PC-9 (cell line): ENCODE measurements at regions not wholly inside any gene's neighbourhood (a gene's known extent, or its start where the extent isn't known, plus 50 kb on each side); places are given as distances from the start of the nearest gene placed in this dataset.

Experiments used
- BruUV-seq: library from RNA; stranded (reverse); fragments of 400-500 nt; replicated peaks from 2 replicates; lab custom pipeline; 2021; lab: Mats Ljungman, UMichigan
- CTCF ChIA-PET: fragments of 300-600 bp; sonication (Branson Sonifier 250); formaldehyde crosslinking; loops from one replicate; lab custom pipeline; 2022; ENCODE audit warnings: antibody characterized with exemption; lab: Charles Lee
- POLR2A ChIA-PET: fragments of 300-600 bp; sonication (Branson Sonifier 250); formaldehyde crosslinking; loops from one replicate; lab custom pipeline; 2022; ENCODE audit warnings: antibody characterized with exemption; ENCODE audit not compliant: unreplicated experiment; lab: Charles Lee
- DNase-seq, 2 experiments: peaks; one replicate each; pipeline versions ENCODE4 v3.0.0 to v3.0.0-alpha.2; 2015 to 2022; ENCODE audit warnings: mixed read lengths in 1 of 2
- H2AFZ ChIP-seq: fragments of 200-600 bp; sonication (generic); 2 replicates; pipeline ENCODE4 v1.8.1; 2017; ENCODE audit warnings: antibody characterized with exemption
- H3F3A ChIP-seq: fragments of 200-600 bp; sonication (generic); 2 replicates; pipeline ENCODE4 v1.8.1; 2017; ENCODE audit warnings: antibody characterized with exemption, mild to moderate bottlenecking, low read depth; ENCODE audit not compliant: insufficient read depth
- H3K27ac ChIP-seq: fragments of 200-600 bp; sonication (generic); 2 replicates; pipeline ENCODE4 v1.6.1; 2016; ENCODE audit warnings: mixed run types
- H3K27me3 ChIP-seq: fragments of 200-600 bp; sonication (generic); 2 replicates; pipeline ENCODE4 v1.6.1; 2016; ENCODE audit warnings: low read depth, mixed run types; ENCODE audit not compliant: insufficient read depth
- H3K36me3 ChIP-seq: fragments of 200-600 bp; sonication (generic); 2 replicates; pipeline ENCODE4 v1.6.1; 2016; ENCODE audit warnings: low read depth, mixed run types
- H3K4me1 ChIP-seq: fragments of 200-600 bp; sonication (generic); replicated peaks from 2 replicates; pipeline ENCODE4 v1.6.1; 2016; ENCODE audit warnings: mixed run types; ENCODE audit not compliant: insufficient read depth
- H3K4me2 ChIP-seq: fragments of 200-600 bp; sonication (generic); 2 replicates; pipeline ENCODE4 v1.6.1; 2017; ENCODE audit warnings: mixed run types
- H3K4me3 ChIP-seq: fragments of 200-600 bp; sonication (generic); 2 replicates; pipeline ENCODE4 v1.6.1; 2016; ENCODE audit warnings: mixed run types
- H3K79me2 ChIP-seq: fragments of 200-600 bp; sonication (generic); 2 replicates; pipeline ENCODE4 v1.6.1; 2017; ENCODE audit warnings: low read depth, mixed run types
- H3K9me2 ChIP-seq: fragments of 200-600 bp; sonication (generic); 2 replicates; pipeline ENCODE4 v1.8.1; 2017; ENCODE audit warnings: mild to moderate bottlenecking; ENCODE audit not compliant: insufficient read depth
- H3K9me3 ChIP-seq: fragments of 200-600 bp; sonication (generic); 2 replicates; pipeline ENCODE4 v1.8.1; 2016; ENCODE audit warnings: low read depth; ENCODE audit not compliant: insufficient read depth
- H4K20me1 ChIP-seq: fragments of 200-600 bp; sonication (generic); 2 replicates; pipeline ENCODE4 v1.8.1; 2017; ENCODE audit not compliant: insufficient read depth
- EZH2 ChIP-seq: fragments of 200-600 bp; sonication (generic); IDR thresholded peaks from 2 replicates; pipeline ENCODE4 v1.8.0; 2017; ENCODE audit warnings: antibody characterized with exemption, low read depth
- intact Hi-C: fragments of 100-400 bp; cut with micrococcal nuclease; formaldehyde crosslinking; loops from one replicate; pipeline ENCODE4 v1.10.0; 2022; ENCODE audit not compliant: unreplicated experiment
- TF ChIP-seq, protein P1 (sequence below): fragments of 200-600 bp; sonication (generic); conservative IDR thresholded peaks from 2 replicates; pipeline ENCODE4 v1.6.1; 2017; ENCODE audit warnings: mixed run types, antibody characterized with exemption, mild to moderate bottlenecking, moderate library complexity

DNA sequence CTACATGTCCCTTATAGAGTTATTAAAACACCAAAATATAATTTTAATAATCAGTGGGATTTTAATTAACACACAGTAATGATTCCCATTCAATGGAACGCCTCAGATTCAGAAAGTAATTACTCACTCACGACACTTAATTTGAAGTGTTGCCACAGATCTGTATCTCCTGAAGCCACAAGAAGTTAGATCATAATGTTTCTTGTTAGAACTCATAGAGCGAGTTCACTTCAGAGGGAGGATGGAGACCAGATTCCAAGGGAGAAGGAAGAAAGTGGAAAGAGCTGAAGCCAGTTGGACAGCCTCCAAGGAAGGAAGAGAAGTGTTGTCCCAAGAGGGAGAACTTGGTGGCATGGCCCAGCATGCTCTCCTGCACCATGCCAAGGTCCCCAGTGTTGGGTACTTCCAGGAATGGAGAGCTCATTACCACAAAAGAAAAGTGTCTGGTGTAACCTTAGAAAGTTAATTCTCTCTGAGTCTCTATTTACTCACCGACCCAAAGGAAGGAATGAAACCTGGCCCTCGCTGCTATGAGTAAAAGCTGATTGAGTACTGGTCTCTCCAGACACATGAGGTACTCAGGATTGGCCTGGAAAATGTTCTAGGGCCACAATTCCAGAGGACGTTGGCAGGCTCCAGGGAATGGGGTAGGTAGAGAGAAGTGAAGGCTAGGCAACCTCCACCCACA, 305.4 kb downstream of the BCL11B start:
- Histone ChIP-seq H3K9me2 (no peaks in the 10 kb centered on the region), H3K4me3 (no peak overlapping the region), H2AFZ (no peak overlapping the region), H3K36me3 (no peaks in the 10 kb centered on the region), H3K4me1 (no peaks in the 10 kb centered on the region), H3K9me3 (no peaks in the 10 kb centered on the region), H3K4me2 (no peak overlapping the region), H4K20me1 (no peaks in the 10 kb centered on the region), H3K79me2 (no peaks in the 10 kb centered on the region), H3K27ac (no peak overlapping the region), H3K27me3 (no peaks in the 10 kb centered on the region), H3F3A (no peaks in the 10 kb centered on the region)
- BruUV-seq = no TSS peak
- POLR2A ChIA-PET = no interaction called here
- DNase-seq = no peak
- CTCF ChIA-PET = no interaction called here
- intact Hi-C loops = no loop called here
- TF ChIP-seq EZH2 = no peak
- TF ChIP-seq, protein P1, sequence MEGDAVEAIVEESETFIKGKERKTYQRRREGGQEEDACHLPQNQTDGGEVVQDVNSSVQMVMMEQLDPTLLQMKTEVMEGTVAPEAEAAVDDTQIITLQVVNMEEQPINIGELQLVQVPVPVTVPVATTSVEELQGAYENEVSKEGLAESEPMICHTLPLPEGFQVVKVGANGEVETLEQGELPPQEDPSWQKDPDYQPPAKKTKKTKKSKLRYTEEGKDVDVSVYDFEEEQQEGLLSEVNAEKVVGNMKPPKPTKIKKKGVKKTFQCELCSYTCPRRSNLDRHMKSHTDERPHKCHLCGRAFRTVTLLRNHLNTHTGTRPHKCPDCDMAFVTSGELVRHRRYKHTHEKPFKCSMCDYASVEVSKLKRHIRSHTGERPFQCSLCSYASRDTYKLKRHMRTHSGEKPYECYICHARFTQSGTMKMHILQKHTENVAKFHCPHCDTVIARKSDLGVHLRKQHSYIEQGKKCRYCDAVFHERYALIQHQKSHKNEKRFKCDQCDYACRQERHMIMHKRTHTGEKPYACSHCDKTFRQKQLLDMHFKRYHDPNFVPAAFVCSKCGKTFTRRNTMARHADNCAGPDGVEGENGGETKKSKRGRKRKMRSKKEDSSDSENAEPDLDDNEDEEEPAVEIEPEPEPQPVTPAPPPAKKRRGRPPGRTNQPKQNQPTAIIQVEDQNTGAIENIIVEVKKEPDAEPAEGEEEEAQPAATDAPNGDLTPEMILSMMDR = no peak

DNA sequence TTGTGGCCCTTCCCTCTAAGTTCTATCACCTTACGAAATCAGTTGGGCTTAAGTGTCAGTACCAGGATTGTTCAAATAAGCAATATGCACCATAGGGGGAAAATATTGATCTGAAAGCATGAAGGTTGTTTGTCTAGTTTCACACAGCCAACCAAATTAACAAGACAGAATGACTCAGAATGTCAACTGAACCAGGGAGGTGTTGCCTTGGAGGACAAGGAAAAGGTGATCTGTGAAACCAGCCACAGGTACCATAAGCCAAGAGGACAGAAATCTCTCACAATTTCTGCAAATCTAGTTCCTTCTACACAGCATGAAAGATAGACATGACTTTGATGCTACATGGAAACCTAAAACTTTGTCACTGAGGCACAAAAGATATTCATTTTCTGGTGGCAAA, 297.9 kb downstream of the BCL11B start:
- BruUV-seq = no TSS peak
- Histone ChIP-seq H3K9me2 (no peaks in the 10 kb centered on the region), H3K79me2 (no peaks in the 10 kb centered on the region), H3K4me1 (no peaks in the 10 kb centered on the region), H3K27ac (no peak overlapping the region), H3F3A (no peaks in the 10 kb centered on the region), H4K20me1 (no peaks in the 10 kb centered on the region), H3K9me3 (no peaks in the 10 kb centered on the region), H2AFZ (no peak overlapping the region), H3K36me3 (no peaks in the 10 kb centered on the region), H3K4me3 (no peak overlapping the region), H3K4me2 (no peak overlapping the region), H3K27me3 (no peaks in the 10 kb centered on the region)
- no peak for DNase-seq
- POLR2A ChIA-PET = no interaction called here
- intact Hi-C loops = no loop called here
- CTCF ChIA-PET = no interaction called here
- TF ChIP-seq, protein P1 = no peak
- TF ChIP-seq EZH2 = no peak

DNA sequence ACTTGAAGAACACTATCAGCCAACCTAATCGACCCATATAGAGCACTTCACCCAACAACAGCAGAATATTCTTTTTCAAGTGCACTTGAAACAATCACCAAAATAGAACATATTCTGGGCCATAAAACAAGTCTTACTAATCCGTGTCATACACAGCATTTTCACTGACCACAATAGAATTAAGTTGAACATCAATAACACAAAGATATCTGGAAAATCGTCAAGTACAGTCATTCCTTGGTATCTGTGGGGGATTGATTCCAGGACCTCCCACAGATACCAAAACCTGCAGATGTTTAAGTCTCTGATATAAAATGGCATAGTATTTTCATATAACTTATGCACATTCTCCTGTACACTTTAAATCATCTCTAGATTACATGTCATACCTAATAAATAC, 295.7 kb downstream of the BCL11B start:
- DNase-seq = no peak
- Histone ChIP-seq H3K4me3 (no peak overlapping the region), H3K27me3 (no peaks in the 10 kb centered on the region), H3K9me3 (no peaks in the 10 kb centered on the region), H3K4me2 (no peak overlapping the region), H3K9me2 (no peaks in the 10 kb centered on the region), H4K20me1 (no peaks in the 10 kb centered on the region), H3K27ac (no peak overlapping the region), H3F3A (no peaks in the 10 kb centered on the region), H3K36me3 (no peaks in the 10 kb centered on the region), H3K4me1 (no peaks in the 10 kb centered on the region), H2AFZ (no peak overlapping the region), H3K79me2 (no peaks in the 10 kb centered on the region)
- ChIA-PET POLR2A (no interaction called here), CTCF (no interaction called here)
- BruUV-seq = no TSS peak
- TF ChIP-seq, protein P1 = no peak
- no peak for TF ChIP-seq EZH2
- intact Hi-C loops = no loop called here
